ENCODE measurements at regions not wholly inside any gene's neighbourhood (a gene's known extent, or its start where the extent isn't known, plus 50 kb on each side); places are given as distances from the start of the nearest gene placed in this dataset.

GRCh38 chr4:53783208-53783859 is 192.0 kb upstream of the LNX1 start:
- TF ChIP-seq CTCF (IDR thresholded peaks at IDR 0.05) (no peak), POLR2A (IDR thresholded peaks at IDR 0.05) (no peak)
